GM21390 (cell line): ENCODE measurements at regions not wholly inside any gene's neighbourhood (a gene's known extent, or its start where the extent isn't known, plus 50 kb on each side); places are given as distances from the start of the nearest gene placed in this dataset.
A peak's percentile ranks its signal among the peaks of the same experiment; 100 is the strongest.

Source experiments
- ATAC-seq: cut with Tn5 transposase; IDR thresholded peaks from one replicate; pipeline ENCODE4 v1.9.1; 2021; ENCODE audit not compliant: unreplicated experiment

DNA sequence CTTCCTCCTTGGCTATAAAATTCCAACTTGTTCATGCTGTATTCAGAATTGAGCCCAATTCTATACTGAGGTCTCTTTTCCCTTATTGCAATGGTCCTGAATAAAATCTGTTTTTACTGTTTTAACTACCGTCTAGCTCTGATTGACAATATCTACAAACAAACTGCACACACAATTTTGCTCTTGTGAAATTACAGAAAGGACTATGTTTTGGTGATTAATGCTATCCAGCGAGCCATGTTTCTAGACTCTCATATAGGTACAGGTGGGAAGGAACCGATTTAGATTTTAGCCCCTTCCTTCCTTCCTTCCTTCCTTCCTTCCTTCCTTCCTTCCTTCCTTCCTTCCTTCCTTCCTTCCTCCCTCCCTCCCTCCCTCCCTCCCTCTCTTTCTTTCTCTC lies 254.4 kb downstream of the SLC4A3 start:
- ATAC-seq = no peak

DNA sequence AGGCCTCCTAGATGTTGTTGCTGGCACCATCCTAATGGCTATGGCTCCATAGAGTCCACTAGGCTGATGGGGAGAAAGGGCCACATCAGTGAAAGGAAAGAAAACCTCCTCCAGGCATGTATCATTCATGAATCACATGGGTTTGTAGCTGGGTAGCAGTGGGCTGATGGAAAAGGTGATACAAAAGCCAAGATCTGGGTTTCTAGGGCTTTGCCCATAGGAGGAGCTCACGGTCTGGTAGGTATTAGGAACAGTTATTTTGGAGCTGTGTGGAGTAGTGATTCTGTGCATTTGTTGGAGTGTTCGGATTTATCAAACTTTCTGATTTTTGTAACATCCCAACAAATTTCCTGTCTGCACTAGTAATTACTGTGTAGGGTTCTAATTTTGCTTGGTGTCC lies 259.2 kb downstream of the SLC4A3 start:
- ATAC-seq = no peak

DNA sequence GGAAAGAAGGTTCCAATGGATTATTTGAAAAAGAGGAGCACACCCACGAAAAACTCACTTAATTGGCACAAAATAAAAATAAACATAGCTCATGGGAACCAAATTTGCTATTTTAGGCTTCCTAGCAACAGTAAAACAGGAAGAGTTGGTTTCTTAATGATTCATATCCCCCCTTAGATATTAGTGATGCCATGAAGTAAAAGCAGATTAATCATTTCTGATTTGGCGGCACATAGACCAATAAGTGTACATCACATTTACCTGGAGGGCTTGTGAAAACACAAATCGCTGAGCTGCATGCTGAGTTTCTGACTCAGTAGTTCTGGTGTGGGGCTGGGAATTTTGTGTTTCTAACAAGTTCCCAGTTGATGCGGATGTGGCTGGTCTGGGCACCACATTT lies 260.4 kb downstream of the SLC4A3 start:
- ATAC-seq = no peak

DNA sequence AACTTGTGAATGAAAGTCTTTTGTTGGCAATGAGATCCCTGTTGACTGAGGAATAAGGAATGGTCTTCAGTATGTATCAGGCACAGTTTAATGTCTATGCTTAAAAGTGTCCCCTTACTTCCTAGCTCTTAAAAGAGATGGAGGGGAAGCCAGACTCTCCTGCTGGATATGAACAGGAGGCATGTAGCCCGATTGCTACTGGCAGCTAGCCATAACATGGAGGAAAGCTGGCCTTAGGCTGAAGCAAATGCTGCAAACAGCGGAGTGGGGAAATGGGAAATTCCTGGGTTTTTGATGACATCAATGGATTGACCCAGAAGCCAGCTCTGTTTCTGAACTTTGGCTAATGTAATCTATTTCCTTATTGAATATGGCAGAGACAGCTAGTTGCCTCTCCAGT lies 266.1 kb downstream of the SLC4A3 start:
- ATAC-seq = no peak

DNA sequence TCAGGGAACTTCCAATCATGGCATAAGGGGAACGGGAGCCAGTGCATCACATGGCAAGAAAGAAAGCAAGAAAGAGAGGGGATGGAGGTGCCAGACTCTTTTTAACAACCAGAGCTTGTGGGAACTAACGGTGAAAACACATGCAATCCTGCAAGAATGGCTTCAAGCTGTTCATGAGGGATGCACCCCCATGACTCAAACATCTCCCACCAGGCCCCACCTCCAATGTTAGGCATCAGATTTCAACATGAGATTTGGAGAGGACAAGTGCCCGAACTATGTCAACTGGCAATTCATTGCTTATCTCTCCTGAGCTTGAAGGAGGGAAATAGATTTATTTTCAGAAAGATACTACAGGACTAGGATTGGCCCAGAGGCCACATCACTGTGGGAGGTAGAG lies 270.0 kb downstream of the SLC4A3 start:
- no peak for ATAC-seq

DNA sequence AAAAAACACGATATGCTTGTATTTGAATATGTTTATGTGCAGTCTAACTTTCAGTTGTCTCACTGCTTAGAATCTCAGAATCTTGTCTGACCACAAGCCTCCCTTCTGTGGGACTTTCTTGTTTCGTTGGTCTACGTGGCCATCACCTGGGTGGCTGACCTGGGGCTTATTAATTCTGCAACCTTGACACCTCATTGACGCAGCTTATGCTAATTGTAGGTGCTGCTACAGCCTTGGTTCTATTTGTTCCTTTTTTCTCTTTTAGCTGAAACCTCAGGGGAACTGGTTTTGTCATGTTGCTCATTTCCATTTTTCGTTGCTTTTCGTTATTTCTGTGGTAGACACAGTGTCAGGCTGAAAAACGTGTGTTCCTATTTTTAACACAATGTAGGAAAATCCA lies 273.7 kb downstream of the SLC4A3 start:
- ATAC-seq = peak; percentile 77

DNA sequence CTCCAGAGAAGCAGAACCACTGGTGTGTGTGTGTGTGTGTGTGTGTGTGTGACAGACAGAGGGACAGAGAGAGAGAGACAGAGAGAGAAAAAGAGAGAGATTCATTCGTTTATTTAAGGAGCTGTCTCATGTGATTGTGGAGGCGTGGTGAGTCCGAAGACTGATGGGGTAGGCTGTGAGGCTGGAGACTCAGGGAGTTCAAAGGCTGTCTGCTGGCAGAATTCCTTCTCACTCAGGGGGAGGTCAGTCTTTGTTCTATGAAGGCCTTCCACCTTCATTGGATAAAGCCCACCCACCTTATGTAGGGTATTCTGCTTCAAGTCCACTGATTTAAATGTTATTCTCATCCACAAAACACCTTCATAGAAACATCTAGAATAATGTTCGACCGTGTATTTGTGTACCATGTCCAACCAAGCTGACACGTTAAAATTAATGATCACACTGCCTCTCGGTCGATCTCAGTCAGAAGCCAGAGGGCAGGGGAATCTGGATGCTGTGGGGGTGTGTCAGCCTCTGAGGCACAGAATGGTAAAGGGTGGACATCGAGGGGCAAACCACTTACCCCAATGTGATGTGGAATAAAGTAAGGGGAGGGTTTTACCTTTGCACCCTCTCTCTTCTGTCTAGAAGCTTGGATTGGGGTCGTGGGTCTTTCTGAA lies 275.6 kb downstream of the SLC4A3 start:
- ATAC-seq = no peak

DNA sequence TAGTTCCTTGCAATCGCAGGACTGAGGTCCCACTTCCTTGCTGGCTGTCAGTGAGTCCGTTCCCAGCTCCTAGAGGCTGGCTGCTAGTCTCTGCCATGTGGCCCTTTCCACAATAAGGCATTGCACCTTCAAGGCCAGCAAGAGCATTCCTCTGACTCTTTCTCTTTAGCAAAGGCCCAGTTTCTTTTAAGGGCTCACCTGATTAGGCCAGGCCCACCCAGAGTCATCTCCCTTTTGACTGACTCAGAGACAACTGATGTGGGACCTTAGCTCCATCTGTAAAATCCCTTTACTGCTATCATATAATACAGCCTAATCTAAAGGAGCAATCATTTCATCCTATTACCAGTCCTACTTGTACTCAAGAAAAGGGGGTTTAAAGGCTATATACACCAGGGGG lies 278.2 kb downstream of the SLC4A3 start:
- no peak for ATAC-seq

DNA sequence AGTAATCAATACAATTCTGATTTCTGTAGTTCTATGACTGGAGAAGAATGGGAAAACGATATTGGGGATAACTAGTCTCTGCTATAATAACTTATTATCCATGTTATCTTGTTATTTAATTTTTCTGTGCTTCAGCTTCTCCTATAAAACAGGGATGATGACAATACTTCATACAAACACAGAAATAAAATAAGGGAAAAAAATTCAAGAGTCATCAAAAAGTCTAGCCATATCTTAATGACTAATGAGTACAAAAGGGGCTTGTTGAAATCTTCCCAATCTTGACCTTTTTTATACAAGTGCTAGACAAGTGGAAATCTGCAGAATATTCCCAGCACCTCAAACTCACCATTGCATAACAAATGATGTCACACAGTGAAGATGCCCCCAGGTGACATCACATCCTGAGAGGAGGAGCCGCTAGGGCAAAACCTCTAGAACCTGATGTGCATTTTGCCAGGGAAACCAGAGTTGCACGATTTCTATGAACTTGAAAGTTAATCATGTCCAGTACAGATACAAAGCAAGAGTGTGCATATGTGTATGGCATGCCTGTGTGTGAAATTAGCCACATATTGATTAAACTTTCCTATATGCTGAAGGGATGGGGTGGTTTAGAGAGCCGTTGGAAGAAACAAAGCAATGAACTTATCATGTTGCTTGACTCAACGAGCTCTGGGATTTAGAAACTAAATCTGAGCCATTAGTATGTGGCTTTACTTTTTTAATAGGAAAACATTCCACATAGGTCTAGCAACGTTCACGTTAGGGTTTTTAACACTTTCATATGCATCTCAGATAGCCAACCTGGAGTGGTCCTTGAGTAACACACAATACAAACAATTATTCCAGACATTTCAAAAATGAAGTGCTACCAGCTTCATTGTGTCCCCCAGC lies 278.9 kb downstream of the SLC4A3 start:
- no peak for ATAC-seq

DNA sequence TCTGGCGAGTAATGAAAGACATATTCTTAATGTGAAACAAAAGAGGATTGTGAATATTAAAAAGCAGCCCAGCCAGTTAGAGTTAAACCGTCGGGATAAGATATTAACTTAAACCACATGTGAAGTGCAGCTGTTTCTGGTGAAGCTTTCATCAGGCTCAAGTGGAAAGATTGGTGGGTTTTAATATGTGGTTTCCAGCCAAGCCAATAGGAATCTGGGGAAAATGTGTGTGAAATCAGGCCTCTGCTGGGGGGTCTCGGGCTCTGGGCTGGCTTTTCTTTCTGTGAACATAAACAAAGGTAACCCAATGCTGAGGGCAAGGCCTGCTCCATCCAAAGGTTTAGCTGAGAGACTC lies 279.6 kb downstream of the SLC4A3 start:
- ATAC-seq = no peak

DNA sequence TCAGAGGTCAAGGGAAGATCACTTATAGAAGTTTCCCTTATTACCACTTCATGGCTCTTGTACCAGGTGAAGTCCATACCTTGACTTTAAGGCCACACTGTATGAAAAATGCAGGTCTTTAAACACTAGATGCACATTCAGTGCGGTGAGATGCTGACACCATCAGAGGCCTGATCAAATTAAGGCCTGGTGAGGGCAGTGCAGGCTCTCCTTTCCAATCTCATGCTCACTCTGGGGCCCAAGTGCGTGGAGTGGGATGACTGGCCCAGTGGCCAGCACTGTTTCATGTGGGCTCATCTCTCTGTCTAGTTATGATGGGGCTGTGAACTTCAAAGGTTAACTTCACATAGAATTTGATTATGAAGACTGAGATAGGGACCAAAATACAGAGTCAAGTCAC lies 281.1 kb downstream of the SLC4A3 start:
- no peak for ATAC-seq

DNA sequence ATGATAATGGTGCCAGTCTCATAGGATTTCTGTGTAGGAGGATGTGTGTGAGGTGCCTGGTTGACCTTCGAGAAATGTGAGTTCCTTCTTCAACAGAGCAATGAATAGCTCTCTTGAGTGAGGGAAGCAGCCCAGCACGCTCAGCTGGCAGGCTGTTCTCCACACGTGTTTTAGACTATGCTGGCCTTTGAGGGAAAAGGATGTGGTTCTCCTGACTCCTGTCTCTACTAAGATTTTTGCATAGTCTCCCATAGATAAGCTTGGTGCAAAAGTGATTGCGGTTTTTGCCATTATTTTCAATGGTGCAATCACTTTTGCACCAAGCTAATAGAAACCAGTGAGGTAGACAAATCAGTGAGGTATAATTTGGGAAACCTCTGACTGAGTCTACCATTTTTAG lies 284.1 kb downstream of the SLC4A3 start:
- ATAC-seq = no peak

DNA sequence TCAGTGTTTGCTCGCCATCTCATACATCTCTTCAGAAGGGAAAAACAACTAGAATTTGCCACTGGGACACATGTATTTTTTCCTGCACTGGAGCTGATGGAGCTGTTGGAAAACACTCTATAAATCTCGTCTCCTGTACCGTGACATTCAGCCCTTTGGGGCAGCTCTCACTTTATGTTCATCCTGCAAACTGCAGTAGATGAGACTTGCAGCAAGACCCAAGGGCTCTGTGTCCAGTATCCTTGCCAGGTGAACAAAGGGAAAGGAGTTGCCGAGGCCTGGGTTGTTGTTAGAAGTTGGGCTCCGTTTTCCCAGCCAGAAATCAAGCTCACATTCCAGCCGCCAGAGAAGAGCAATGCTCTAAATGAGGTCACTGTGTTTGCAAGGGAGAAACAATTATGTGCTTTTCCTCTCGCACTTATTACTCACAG lies 285.1 kb downstream of the SLC4A3 start:
- no peak for ATAC-seq

DNA sequence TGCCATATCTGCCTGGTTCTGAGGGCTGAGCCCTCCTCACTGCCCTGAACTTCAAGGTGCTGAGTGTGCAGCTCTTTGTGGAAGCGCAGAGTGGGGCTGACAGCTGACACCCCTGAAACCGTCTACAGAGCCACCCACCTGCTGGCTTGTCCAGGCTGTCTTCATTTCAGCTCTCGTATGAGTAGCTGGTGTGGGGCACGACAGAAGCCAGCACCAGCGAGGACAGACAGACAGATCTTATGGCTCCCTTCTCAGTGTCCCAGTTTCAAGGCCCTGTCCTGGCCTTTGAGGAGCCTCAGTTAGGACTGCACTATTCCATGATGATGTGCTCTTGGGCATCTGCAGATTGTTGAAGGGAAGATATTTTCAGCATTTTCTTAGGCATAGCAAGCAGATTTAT lies 287.1 kb downstream of the SLC4A3 start:
- no peak for ATAC-seq

DNA sequence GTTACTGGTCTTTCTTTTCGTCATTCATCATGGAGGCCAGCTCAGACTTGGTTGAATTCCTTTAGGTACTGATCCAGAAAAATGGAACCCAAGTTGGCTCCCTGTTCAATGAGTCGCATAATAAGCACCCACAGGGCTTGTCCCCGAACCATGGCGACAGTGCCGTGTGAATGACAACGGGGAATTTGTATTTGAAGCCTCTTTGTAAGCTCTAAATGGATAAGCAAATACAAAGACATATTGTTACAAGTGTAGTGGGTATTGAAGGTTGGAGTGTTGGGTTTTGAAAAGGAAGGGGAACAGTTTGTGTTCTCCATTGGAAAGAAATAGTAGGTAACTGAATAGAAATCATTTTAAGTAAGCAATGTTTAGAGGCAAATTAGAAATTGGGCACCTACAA lies 288.9 kb downstream of the SLC4A3 start:
- no peak for ATAC-seq

DNA sequence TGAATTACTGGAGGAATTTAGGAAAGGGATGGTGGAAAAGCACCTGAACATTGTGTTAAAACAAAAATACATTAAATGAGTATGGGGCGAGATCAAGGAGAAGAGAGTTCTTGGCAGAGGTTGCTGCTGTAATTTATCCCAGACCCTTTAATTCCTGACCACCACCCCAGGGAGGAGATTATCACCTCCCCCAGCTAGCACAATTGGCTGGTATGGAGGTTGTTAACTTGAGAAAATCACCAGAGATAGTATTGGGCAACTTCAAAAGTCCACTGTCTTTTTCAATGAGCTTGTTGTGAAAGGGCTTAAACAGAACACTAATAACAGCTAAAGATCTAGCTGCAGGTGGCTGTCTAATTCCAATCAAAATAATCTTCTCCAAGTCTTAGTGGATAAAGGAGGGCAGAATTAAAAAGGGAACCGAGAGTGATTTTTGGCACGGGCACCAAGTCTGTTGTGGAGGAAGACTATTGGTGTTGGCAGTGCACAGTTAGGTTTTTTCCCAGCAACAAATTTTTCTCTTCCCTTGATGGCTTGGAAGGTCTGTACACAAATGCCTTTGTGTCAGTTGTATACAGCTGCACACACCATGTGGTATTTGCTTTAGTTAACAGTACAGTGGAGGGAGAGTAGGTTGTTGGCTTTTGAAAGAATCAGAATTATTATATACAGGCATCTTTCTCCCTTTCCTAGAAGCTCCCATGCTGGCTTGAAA lies 289.5 kb downstream of the SLC4A3 start:
- ATAC-seq = no peak

DNA sequence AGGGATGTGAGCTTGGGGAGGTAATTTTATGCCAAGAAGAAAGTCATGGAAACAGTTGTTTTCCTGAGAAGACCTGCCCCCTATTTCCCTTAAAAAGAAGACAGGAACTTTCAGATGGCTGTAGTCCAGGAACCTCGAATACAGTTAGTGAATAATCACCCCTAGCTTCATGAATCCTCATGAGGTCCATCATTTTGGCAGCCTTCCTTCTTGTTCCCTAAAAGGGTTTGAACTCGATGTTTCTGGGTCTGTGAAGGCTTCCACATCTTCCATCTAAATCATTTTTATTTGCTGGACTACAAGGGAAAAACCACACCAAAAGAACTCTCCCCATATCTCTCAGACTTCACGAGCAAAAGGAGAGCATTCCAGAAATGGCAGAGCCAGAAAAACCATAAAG lies 290.8 kb downstream of the SLC4A3 start:
- no peak for ATAC-seq

DNA sequence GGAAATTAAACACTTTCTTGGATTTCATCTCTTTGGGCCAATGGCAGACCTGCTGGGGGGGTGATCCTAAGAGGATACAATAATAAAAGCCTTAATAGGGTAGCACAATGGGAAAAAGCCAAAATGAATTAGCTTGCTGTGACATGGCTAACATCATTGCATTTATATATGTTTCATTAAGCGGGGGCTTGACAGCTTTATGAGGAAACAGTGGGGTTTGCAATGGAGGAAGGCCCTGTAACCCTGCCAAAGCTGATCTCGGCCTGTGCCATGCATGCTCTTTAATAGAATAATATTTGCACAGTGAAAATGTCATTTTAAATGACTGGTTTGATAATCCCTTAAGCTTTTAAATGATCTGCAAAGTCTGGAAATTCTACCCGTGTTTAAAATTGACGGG lies 291.5 kb downstream of the SLC4A3 start:
- no peak for ATAC-seq

DNA sequence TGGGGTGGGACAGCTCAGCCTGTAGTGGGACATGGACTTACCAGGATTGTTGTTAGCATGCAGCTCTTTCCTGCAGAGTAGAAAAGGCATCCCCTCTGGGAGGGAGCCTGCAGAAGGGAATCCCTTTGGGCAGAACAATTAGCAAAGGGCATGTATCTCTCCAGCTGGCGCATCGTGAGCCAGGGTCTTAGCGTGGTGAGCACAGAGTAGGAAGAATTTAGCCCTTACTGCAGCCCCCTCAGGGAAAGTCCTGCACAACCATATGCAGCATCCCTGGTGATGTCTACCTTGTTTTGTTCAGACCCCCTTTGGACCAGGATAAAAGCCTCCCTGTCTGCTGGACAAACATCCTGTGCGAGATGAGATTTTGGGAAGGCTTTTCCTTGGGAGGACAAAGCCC lies 292.1 kb downstream of the SLC4A3 start:
- ATAC-seq = no peak

DNA sequence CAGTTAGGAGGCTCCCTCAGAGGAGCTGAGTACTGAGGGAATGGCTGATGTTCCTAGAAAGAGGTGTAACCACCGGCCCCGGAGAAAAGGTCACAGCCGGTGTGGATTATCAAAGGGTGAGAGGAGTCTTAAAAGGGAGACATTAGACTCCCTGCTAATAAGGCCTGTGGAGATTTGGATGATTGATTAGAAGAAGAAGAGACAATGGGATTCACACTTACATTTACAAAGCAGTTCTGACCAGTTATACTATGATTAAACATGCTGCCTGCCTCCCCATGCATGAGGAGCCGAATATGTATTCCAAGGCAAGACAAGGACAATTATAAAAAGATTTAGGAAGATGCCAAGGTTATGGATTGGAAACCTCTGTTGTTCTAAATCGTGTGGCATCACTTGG lies 302.4 kb downstream of the SLC4A3 start:
- ATAC-seq = no peak

DNA sequence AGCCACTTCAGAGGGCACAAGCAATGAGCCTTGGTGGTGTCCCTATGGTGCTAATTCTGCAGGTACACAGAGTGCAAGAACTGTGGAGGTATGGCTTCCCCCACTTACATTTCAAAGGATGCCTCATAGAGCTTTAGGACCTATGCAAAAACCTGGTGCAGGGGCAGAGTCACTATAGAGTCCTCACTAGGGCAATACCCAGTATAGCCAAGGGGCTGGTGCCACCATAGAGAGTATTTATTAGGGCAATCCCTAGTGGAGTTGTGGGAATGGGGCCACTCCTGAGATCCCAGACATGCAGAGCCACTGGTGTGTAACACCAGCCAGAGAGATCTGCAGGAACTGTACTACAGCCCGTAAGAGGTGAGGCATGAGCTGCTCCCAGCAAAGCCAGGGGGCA lies 312.2 kb downstream of the SLC4A3 start:
- no peak for ATAC-seq

DNA sequence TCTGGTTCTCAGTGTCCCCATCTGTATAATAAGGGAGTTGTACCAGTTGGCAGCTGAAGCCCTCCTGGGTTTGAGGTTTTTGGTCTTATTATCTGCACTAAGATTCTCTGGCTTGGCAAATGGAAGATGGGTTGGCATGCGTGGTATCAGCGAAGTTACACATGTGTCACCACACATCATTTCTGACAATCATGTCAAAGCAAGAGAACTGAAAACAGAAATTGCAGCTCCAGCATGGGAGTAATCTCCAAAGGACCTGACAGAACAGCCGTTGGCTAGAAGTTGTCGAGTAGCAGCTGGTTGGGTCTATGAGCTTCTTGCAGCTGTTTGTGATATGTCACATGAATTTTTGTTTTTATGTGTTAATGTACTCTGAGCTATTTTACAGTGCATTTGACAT lies 317.4 kb downstream of the SLC4A3 start:
- no peak for ATAC-seq
